ENCODE measurements at regions not wholly inside any gene's neighbourhood (a gene's known extent, or its start where the extent isn't known, plus 50 kb on each side); places are given as distances from the start of the nearest gene placed in this dataset.

- peaks cover 54% of the 10 kb centered on the region for H3K9me3 Mint-ChIP-seq
- no peaks in the 10 kb centered on the region for H3K4me1 Mint-ChIP-seq (ENCODE audit: low read depth)
- no peak for TF ChIP-seq CTCF (IDR thresholded peaks at IDR 0.05)
- no peak for DNase-seq
- no peak overlapping the region for H3K27ac Mint-ChIP-seq
- no peaks in the 10 kb centered on the region for H3K27me3 Mint-ChIP-seq (ENCODE audit: insufficient read depth)
- H3K4me3 Mint-ChIP-seq, result no peak overlapping the region
- H3K36me3 Mint-ChIP-seq (ENCODE audit: low read depth), result no peaks in the 10 kb centered on the region; the same call in 1 of the 2 replicates
Measured at GRCh38 chr20:39433466-39433865, 471.3 kb downstream of the DHX35 start.

- TF ChIP-seq CTCF (IDR thresholded peaks at IDR 0.05), result no peak
- Mint-ChIP-seq H3K9me3 (peaks cover 55% of the 10 kb centered on the region), H3K27me3 (ENCODE audit: insufficient read depth) (no peaks in the 10 kb centered on the region), H3K36me3 (ENCODE audit: low read depth) (no peaks in the 10 kb centered on the region; the same call in 1 of the 2 replicates), H3K4me1 (ENCODE audit: low read depth) (no peaks in the 10 kb centered on the region), H3K4me3 (no peak overlapping the region), H3K27ac (no peak overlapping the region)
- DNase-seq, result no peak
Measured at GRCh38 chr20:39431091-39431880, 469.1 kb downstream of the DHX35 start.

- Mint-ChIP-seq H3K27ac (no peak overlapping the region), H3K36me3 (ENCODE audit: low read depth) (no peaks in the 10 kb centered on the region; the same call in 1 of the 2 replicates), H3K9me3 (peaks cover 60% of the 10 kb centered on the region), H3K4me3 (no peak overlapping the region), H3K27me3 (ENCODE audit: insufficient read depth) (no peaks in the 10 kb centered on the region), H3K4me1 (ENCODE audit: low read depth) (no peaks in the 10 kb centered on the region)
- 0 out of 2 replicates have a peak, but pooled peaks have one; percentile 7 for TF ChIP-seq CTCF (IDR thresholded peaks at IDR 0.05)
- no peak for DNase-seq
Measured at GRCh38 chr20:39429726-39430125, 467.6 kb downstream of the DHX35 start.

- Mint-ChIP-seq H3K4me3 (no peak overlapping the region), H3K27me3 (ENCODE audit: insufficient read depth) (no peaks in the 10 kb centered on the region), H3K27ac (no peak overlapping the region), H3K36me3 (ENCODE audit: low read depth) (no peaks in the 10 kb centered on the region), H3K4me1 (ENCODE audit: low read depth) (no peaks in the 10 kb centered on the region), H3K9me3 (peaks cover 48% of the 10 kb centered on the region)
- DNase-seq, result no peak
- TF ChIP-seq CTCF (IDR thresholded peaks at IDR 0.05), result no peak
Measured at GRCh38 chr20:39424962-39425678, 463.0 kb downstream of the DHX35 start.

GRCh38 chr20:39421571-39422105, 459.5 kb downstream of the DHX35 start:
- Mint-ChIP-seq H3K27me3 (ENCODE audit: insufficient read depth) (no peaks in the 10 kb centered on the region), H3K4me3 (no peak overlapping the region), H3K9me3 (peaks cover 37% of the 10 kb centered on the region), H3K27ac (no peak overlapping the region), H3K36me3 (ENCODE audit: low read depth) (no peaks in the 10 kb centered on the region), H3K4me1 (ENCODE audit: low read depth) (no peaks in the 10 kb centered on the region)
- DNase-seq, result no peak
- no peak for TF ChIP-seq CTCF (IDR thresholded peaks at IDR 0.05)
